SK-N-MC (cell line): ENCODE measurements at regions not wholly inside any gene's neighbourhood (a gene's known extent, or its start where the extent isn't known, plus 50 kb on each side); places are given as distances from the start of the nearest gene placed in this dataset.

Experiments used
- EZH2 ChIP-seq: fragments of 200-600 bp; sonication (generic); IDR thresholded peaks from one replicate; pipeline ENCODE4 v1.6.1; 2017; ENCODE audit warnings: antibody characterized with exemption
- FOXP2 ChIP-seq: optimal IDR thresholded peaks from 2 replicates; pipeline ENCODE3; 2011; ENCODE audit warnings: mild to moderate bottlenecking, moderate library complexity; ENCODE audit not compliant: insufficient read depth; ENCODE audit errors: extremely low read length, control extremely low read depth
- POLR2AphosphoS5 ChIP-seq: IDR thresholded peaks from 2 replicates; pipeline ENCODE4 v1.6.1; 2012; ENCODE audit warnings: mild to moderate bottlenecking, low read depth, low read length, borderline replicate concordance

DNA sequence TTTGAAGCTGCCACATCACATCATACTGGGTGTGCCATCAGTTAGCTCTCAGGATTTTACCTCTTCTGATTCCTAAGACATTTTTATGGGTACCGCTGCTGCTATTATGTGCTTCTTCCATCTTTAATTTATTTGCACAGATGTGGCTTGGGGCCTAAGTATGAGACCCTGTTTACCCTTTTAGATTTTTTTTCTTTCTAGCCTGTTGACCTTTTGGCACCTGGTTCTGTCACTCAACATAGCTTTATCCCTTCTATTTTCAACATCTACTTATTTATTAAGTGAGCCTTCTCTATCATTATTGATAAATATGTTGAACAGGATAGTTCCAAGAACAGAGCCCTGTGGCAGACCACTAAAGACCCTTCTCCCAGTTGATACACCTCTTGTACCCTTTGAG, 57.0 kb downstream of the TET3 start:
- TF ChIP-seq POLR2AphosphoS5 (no peak), EZH2 (no peak), FOXP2 (no peak)
